Gastroesophageal sphincter (tissue), 4 donors: ENCODE measurements at regions not wholly inside any gene's neighbourhood (a gene's known extent, or its start where the extent isn't known, plus 50 kb on each side); places are given as distances from the start of the nearest gene placed in this dataset.

Experiments used
- ATAC-seq: fragments of 150-250 bp; one replicate; pipeline ENCODE4 v1.9.1; 2016; ENCODE audit warnings: mild to moderate bottlenecking, moderate library complexity
- H3K27ac ChIP-seq, 4 donors: fragments of 200-600 bp; sonication (generic) in 3 of 4; 1 replicate in 3 of 4; 2 replicates in 1 of 4; pipeline ENCODE4 v1.5.1; 2016 to 2019
- H3K27me3 ChIP-seq: fragments of 200-600 bp; sonication (generic); one replicate; pipeline ENCODE4 v1.5.1; 2019
- H3K36me3 ChIP-seq, 2 donors: fragments of 200-600 bp; sonication (generic); one replicate each; pipeline ENCODE4 v1.5.1; 2019; ENCODE audit warnings: control low read depth in 1 of 2
- H3K4me1 ChIP-seq, 3 donors: fragments of 200-600 bp; sonication (generic); 1 replicate in 2 of 3; 2 replicates in 1 of 3; pipeline ENCODE4 v1.5.1; 2016 to 2019; ENCODE audit warnings: control low read depth in 2 of 3
- H3K4me3 ChIP-seq, 2 donors: fragments of 200-600 bp; sonication (generic); one replicate each; pipeline ENCODE4 v1.5.1; 2019; ENCODE audit warnings: mild to moderate bottlenecking in 1 of 2, moderate library complexity in 1 of 2
- H3K9me3 ChIP-seq, 3 donors: fragments of 200-600 bp; sonication (generic); one replicate each; pipeline ENCODE4 v1.5.1; 2017 to 2019; ENCODE audit warnings: control low read depth in 2 of 3
- CTCF ChIP-seq, 4 experiments: fragments of 200-600 bp in 2 of 4; fragments of 450-650 bp in 2 of 4; sonication (generic) in 1 of 4; IDR thresholded peaks; one replicate each; pipeline ENCODE4 v1.5.1; 2017 to 2019; ENCODE audit warnings: antibody characterized with exemption in 4 of 4, mild to moderate bottlenecking in 2 of 4, moderate library complexity in 2 of 4
- EP300 ChIP-seq: sonication (generic); formaldehyde crosslinking; IDR thresholded peaks from one replicate; pipeline ENCODE4 v1.6.1; 2017; ENCODE audit warnings: antibody characterized with exemption, mild to moderate bottlenecking
- POLR2A ChIP-seq, 2 donors: fragments of 450-650 bp; IDR thresholded peaks; one replicate each; pipeline ENCODE4 v1.6.1; 2017; ENCODE audit warnings: antibody characterized with exemption in 2 of 2, mild to moderate bottlenecking in 2 of 2, moderate library complexity in 1 of 2
- POLR2AphosphoS5 ChIP-seq: sonication (generic); formaldehyde crosslinking; IDR thresholded peaks from one replicate; pipeline ENCODE4 v1.6.1; 2017; ENCODE audit warnings: antibody characterized with exemption
- WGBS, 2 donors: methylation state at CpG; one replicate each; pipeline ENCODE4 v1.1.5; 2018; ENCODE audit warnings: low coverage in 1 of 2; 5-methylcytosine and 5-hydroxymethylcytosine counted together

GRCh38 chr4:62288808-62289541, 1088.8 kb downstream of the ADGRL3 start:
- peak overlapping the region in 1 of 4 donors; percentile 33 for H3K27ac ChIP-seq
- 23 to 26% methylated on average over 3 of the region's 3 CpGs for WGBS, 2 donors
- H3K27me3 ChIP-seq = no peaks in the 10 kb centered on the region
- no peaks in the 10 kb centered on the region for H3K9me3 ChIP-seq
- H3K4me3 ChIP-seq = no peak overlapping the region
- H3K4me1 ChIP-seq = peaks cover 0 to 3% (median 0%) of the 10 kb centered on the region in 3 donors
- peak; percentile 86 for ATAC-seq
- H3K36me3 ChIP-seq = no peaks in the 10 kb centered on the region
- TF ChIP-seq POLR2A (IDR thresholded peaks at IDR 0.05) = no peak
- no peak for TF ChIP-seq EP300
- no peak for TF ChIP-seq CTCF (IDR thresholded peaks at IDR 0.05)
- TF ChIP-seq POLR2AphosphoS5 = no peak

GRCh38 chr4:62285026-62285425, 1084.9 kb downstream of the ADGRL3 start:
- H3K4me3 ChIP-seq = no peak overlapping the region
- H3K27me3 ChIP-seq = no peaks in the 10 kb centered on the region
- H3K4me1 ChIP-seq = peaks cover 0 to 3% (median 0%) of the 10 kb centered on the region in 3 donors
- no peak for TF ChIP-seq CTCF (IDR thresholded peaks at IDR 0.05)
- no peaks in the 10 kb centered on the region for H3K9me3 ChIP-seq
- H3K27ac ChIP-seq = no peak overlapping the region
- no peaks in the 10 kb centered on the region for H3K36me3 ChIP-seq
- ATAC-seq = no peak
- 73 to 78% methylated on average over 2 of the region's 2 CpGs for WGBS, 2 donors

- no peak for ATAC-seq
- no peak overlapping the region for H3K4me3 ChIP-seq
- no peak for TF ChIP-seq EP300
- no peak for TF ChIP-seq POLR2AphosphoS5
- TF ChIP-seq CTCF (IDR thresholded peaks at IDR 0.05) = no peak
- TF ChIP-seq POLR2A (IDR thresholded peaks at IDR 0.05) = no peak
- no peaks in the 10 kb centered on the region for H3K4me1 ChIP-seq
- no peaks in the 10 kb centered on the region for H3K9me3 ChIP-seq
- no peak overlapping the region for H3K27ac ChIP-seq
- H3K36me3 ChIP-seq = no peaks in the 10 kb centered on the region
- no peaks in the 10 kb centered on the region for H3K27me3 ChIP-seq
Measured at GRCh38 chr4:62279689-62280088, 1079.6 kb downstream of the ADGRL3 start.

GRCh38 chr4:62275470-62275869, 1075.3 kb downstream of the ADGRL3 start:
- no peak overlapping the region for H3K27ac ChIP-seq
- TF ChIP-seq EP300 = no peak
- TF ChIP-seq CTCF (IDR thresholded peaks at IDR 0.05) = no peak
- no peak for TF ChIP-seq POLR2A (IDR thresholded peaks at IDR 0.05)
- no peak for TF ChIP-seq POLR2AphosphoS5
- H3K4me1 ChIP-seq = no peaks in the 10 kb centered on the region
- H3K27me3 ChIP-seq = no peaks in the 10 kb centered on the region
- ATAC-seq = no peak
- H3K9me3 ChIP-seq = no peaks in the 10 kb centered on the region
- no peak overlapping the region for H3K4me3 ChIP-seq
- H3K36me3 ChIP-seq = no peaks in the 10 kb centered on the region

- ATAC-seq = no peak
- WGBS, 2 donors = 80 to 100% methylated on average over 1 of the region's 1 CpG
- TF ChIP-seq CTCF (IDR thresholded peaks at IDR 0.05) (no peak), POLR2A (IDR thresholded peaks at IDR 0.05) (no peak), EP300 (no peak), POLR2AphosphoS5 (no peak)
- H3K4me3 ChIP-seq = no peak overlapping the region
- H3K27me3 ChIP-seq = no peaks in the 10 kb centered on the region
- H3K4me1 ChIP-seq = no peaks in the 10 kb centered on the region
- no peak overlapping the region for H3K27ac ChIP-seq
- H3K36me3 ChIP-seq = no peaks in the 10 kb centered on the region
- H3K9me3 ChIP-seq = no peaks in the 10 kb centered on the region
Measured at GRCh38 chr4:62274782-62275181, 1074.7 kb downstream of the ADGRL3 start.
